ENCODE measurements at regions not wholly inside any gene's neighbourhood (a gene's known extent, or its start where the extent isn't known, plus 50 kb on each side); places are given as distances from the start of the nearest gene placed in this dataset.

GRCh38 chr6:164151161-164152120, 736.9 kb downstream of the QKI start:
- ATAC-seq (ENCODE audit: low FRiP score), result no peak

GRCh38 chr6:164150232-164150631, 735.7 kb downstream of the QKI start:
- DNase-seq (ENCODE audit: low spot score) (no peak), ATAC-seq (ENCODE audit: low FRiP score) (no peak)
- no peak for TF ChIP-seq CTCF (IDR thresholded peaks at IDR 0.05)

More at GRCh38 chr6:164151161-164152120, 736.9 kb downstream of the QKI start:
- no peak for DNase-seq (ENCODE audit: low spot score)
- TF ChIP-seq CTCF (IDR thresholded peaks at IDR 0.05), result no peak

DNA sequence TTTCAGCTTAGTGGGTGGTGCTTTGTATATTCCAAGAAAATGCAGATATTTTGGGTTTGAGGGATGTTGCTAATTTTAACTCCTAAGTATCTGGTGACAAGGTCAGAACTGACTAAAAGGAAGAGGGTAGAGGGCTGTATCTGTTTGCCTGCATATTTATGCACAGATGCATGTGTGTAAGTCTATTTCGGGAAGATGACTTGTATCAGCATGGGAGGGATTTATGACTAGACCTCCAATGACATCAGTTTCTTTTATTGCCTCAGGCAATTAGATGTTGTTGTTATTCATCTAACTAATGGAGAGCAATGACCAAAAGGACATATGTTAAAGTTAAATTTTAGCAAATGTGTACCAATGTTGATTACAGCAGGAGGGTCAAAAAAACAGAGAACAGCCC, 734.3 kb downstream of the QKI start:
- no peak for ATAC-seq (ENCODE audit: low FRiP score)
- DNase-seq (ENCODE audit: low spot score), result no peak
- no peak for TF ChIP-seq CTCF (IDR thresholded peaks at IDR 0.05)

- ATAC-seq (ENCODE audit: low FRiP score) (no peak), DNase-seq (ENCODE audit: low spot score) (no peak)
- no peak for TF ChIP-seq CTCF (IDR thresholded peaks at IDR 0.05)
Observed at GRCh38 chr6:164144316-164144715, 729.8 kb downstream of the QKI start.

- DNase-seq (ENCODE audit: low spot score) (no peak), ATAC-seq (ENCODE audit: low FRiP score) (no peak)
- TF ChIP-seq CTCF (IDR thresholded peaks at IDR 0.05), result no peak
Observed at GRCh38 chr6:164142322-164142721, 727.8 kb downstream of the QKI start.

DNA sequence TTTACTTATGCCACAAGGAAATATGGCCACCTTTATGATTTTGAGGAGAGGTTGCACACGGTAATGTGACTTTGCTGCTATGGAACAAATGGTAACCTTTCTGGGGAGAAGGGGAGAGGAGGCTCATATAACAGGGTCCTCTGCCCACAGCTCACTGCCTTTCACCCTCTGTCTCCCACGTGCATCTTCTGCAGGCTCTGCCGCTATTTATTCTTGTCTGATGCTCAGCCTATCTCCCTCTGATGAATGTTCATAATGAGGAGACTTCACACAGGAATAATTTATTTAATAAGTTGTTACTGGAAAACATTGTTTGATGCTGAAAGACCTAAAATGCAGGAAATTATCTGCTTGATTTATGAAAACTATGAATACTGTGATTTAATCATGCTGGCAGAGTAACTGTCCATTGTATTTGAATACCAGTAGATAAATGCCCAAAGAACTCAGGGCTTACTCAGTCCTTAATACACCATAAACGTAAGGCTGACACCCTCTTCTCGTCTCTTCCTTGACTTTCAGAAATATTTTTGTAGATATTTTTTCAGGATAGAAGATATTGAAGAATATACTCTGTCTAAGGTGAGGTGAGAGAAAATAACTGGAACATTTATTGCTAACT, 721.1 kb downstream of the QKI start:
- no peak for TF ChIP-seq CTCF (IDR thresholded peaks at IDR 0.05)
- DNase-seq (ENCODE audit: low spot score) (no peak), ATAC-seq (ENCODE audit: low FRiP score) (no peak)
